ENCODE measurements at regions not wholly inside any gene's neighbourhood (a gene's known extent, or its start where the extent isn't known, plus 50 kb on each side); places are given as distances from the start of the nearest gene placed in this dataset.
"Not testable (repeated sequence)": the region's sequence is repeated elsewhere in the genome, so short reads cannot be mapped to it uniquely, and the experiment has no call there.

DNA sequence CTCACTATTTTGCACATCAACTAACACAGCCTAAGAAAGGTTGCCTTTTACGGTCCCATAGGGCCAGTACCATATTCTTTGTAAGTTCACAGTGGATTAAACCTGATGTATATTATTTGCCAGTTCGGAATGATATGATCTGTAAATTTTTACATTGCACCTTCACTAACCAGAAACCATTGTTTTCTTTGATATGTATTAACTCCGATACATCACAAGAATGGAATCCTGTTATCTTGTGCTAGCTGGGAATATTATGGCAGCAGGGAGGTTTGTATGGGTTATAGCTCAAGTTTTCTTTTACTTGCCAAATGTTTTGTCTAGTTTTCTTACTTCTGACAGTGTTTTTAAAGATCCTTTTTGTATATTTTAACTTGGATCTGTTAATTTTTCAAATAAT, 51.4 kb upstream of the S1PR1 start:
- intact Hi-C loops (cut with DNase I) = no loop called here
- DNase-seq (ENCODE audit: low spot score) = no peak

DNA sequence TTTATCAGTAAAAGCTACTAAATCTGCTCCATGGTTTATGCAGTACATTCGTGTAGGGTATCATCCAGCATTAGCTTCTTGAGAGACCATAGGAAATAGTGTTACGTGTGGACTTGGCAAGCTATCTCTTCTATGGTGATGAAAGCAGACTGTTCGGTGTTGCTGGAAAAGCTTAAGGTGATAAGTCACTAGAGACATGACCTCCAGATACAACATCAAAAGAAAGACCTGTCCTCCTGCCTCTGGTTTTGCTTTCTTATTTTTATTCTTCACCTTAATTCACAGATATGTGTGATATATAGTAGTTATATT, 53.5 kb upstream of the S1PR1 start:
- intact Hi-C loops (cut with DNase I) = no loop called here
- no peak for DNase-seq (ENCODE audit: low spot score)

DNA sequence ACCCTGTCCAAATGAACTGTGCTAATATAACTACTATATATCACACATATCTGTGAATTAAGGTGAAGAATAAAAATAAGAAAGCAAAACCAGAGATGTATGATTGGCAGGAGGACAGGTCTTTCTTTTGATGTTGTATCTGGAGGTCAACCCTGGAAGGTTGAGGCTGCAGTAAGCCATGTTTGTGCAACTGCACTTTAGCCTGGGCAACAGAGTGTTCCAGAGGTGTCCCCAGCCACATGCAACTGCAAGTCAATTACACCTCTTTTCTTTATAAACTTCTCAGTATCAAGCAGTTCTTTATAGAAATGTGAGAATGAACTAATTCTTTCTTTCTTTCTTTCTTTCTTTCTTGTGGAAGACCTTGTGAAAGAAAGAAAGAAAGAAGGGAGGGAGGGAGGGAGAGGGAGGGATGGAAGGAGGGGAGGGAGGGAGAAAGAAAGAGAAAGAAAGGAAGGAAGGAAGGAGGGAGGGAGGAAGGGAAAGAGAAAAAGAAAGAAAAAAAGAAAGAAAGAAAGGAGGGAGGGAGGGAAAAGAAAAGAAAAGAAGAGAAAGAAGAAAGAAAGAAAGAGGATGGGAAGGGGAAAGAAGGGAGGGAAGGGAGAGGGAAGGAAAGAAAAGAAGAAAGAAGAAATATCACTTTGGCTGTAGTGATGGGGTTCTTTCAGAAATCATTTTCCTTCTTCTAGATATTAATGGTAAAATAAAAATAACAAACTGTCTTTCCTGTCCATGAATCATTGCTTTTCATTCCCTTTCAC, 54.0 kb upstream of the S1PR1 start:
- DNase-seq (ENCODE audit: low spot score) = no peak
- intact Hi-C loops (cut with DNase I) = no loop called here

DNA sequence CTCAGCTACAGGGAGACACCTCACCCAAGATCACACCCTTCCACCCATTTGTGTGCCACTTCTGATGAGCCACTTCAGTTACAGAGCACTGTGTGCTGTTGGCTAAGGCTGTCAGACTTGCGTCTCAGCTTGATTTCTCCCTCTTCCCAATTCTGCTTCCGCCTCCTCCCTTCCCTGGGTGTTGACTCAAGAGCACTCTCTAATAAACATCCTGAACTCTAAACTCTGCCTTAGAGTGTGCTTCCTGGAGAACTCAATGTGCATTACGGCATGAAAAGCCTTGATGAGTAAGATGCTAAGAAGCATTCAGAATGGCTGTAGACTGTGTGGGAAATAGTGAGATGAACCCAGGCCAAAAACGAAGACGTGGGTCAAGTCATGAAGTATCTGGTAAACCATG, 54.9 kb upstream of the S1PR1 start:
- DNase-seq (ENCODE audit: low spot score) = no peak
- intact Hi-C loops (cut with DNase I) = no loop called here

DNA sequence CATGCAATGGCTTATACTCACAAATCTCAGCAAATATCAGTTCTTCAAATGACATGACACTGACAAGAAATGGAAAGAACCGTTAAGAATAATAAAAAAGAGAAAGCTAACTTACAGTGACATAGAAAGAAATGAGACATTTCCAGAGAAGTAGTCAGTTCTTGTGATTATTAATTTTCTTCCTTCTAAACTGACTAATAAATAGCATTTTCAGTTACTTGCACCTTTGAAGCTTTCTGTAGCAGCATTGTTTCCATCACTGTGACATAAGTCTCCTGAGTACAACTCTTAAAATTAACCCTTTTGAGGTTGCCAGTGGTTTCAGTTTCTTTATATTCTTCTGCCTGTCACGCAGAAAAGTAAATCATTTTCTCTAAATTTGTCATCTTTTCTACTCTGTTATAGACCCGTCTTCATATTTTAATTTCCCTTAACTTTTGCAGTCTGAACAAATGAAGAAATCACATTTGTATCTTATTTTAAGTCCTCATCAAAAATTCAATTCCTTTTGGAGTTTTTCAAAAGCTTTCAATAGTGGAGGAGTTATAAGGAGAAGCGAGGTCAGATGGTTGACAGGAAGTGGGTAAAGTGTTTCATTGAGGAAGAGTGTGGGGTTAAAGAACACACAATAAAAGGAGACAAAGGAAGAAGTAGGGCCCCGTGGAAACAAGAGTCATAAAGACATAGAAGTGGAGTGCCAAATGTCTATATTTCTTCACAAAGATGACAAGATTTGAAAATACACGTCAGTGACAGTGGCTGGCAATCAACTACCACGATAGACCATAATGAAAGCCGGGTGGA, 57.9 kb upstream of the S1PR1 start:
- DNase-seq (ENCODE audit: low spot score) = no peak
- intact Hi-C loops (cut with DNase I) = no loop called here

DNA sequence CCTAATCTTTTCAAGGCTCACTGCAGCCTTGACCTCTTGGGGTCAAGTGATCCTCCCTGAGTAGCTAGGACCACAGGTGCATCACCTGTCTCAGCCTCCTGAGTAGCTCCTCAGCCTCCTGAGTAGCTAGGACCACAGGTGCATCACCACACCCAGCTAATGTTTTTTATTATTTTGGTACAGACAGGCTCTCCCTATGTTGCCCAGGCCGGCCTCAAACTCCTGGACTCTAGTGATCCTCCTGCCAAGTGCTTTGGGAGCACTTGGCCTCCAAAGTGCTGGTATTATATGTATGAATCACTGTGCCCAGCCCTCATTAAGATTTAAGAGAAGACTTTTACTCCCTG, 58.5 kb upstream of the S1PR1 start:
- intact Hi-C loops (cut with DNase I) = no loop called here
- no peak for DNase-seq (ENCODE audit: low spot score)

DNA sequence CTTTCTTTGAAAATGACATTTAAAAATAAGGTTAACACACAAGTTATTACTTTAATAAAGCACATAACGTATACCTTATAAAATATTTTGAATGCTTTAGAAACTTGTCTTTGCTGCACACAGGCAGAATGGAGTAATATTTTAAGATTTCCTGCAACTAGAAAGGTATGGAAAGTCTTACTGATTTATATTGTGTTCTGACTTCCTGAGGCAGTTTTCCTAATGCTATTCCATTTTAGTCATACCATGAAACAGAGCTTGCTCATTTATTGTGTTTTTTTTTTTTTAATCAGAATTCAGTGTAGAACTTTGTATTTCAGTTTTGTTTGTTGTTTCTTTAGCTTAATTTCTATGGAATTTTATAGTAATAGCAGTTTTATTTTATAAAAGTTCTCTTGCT, 60.9 kb upstream of the S1PR1 start:
- intact Hi-C loops (cut with DNase I) = no loop called here
- no peak for DNase-seq (ENCODE audit: low spot score)

DNA sequence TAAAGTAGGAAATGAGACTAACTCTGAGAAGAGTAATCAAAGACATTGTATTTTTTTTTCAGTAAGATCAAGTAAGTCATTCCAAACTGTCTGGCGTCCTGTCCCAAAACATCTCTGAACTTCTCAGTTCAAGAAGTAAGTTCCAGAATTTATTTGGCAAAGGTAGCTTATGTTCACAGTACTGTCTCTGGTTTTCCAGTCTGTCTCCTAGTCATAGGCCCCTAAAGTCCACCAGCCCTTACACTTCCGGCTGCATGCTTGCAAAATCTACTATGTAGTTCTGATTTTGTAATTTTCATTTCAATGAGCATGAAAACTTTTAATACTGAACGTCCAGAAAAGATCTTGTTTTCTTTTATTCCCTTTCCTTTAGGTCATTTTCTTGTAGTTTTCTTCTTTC, 61.4 kb upstream of the S1PR1 start:
- intact Hi-C loops (cut with DNase I) = no loop called here
- no peak for DNase-seq (ENCODE audit: low spot score)

DNA sequence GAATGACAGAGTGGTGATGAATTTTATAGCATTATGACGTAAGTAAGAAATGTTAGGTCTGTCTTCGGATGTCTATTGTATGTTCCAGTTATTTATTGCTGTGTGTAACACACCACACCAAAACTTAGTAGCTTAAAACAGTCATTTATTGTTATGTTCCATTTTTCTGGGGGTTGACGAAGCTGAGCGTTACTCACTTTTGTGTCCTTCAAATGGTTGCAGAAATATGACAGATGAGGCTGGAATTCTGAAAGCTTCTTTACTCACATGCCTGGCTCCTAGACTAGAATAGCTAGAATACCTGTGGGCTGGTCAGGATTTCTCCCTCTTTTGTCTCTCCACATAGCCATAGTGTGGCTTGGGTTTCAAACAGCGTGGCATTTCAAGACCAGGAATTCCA, 62.1 kb upstream of the S1PR1 start:
- no peak for DNase-seq (ENCODE audit: low spot score)
- intact Hi-C loops (cut with DNase I) = no loop called here

DNA sequence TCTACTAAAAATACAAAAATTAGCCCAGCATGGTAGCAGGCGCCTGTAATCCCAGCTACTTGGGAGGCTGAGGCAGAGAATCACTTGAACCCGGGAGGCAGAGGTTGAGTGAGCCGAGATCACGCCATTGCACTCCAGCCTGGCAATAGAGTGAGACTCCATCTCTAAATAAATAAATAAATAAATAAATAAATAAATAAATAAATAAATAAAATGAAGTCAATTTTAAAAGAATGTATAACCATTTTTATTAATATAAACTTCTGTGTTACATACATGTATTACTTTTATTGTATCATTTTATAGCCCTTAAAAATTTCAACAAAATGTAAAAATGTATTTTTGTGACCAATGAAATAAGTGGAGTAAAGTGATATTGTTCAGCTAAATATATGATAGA, 62.5 kb upstream of the S1PR1 start:
- DNase-seq (ENCODE audit: low spot score); intact Hi-C loops (cut with DNase I): not testable (repeated sequence)

DNA sequence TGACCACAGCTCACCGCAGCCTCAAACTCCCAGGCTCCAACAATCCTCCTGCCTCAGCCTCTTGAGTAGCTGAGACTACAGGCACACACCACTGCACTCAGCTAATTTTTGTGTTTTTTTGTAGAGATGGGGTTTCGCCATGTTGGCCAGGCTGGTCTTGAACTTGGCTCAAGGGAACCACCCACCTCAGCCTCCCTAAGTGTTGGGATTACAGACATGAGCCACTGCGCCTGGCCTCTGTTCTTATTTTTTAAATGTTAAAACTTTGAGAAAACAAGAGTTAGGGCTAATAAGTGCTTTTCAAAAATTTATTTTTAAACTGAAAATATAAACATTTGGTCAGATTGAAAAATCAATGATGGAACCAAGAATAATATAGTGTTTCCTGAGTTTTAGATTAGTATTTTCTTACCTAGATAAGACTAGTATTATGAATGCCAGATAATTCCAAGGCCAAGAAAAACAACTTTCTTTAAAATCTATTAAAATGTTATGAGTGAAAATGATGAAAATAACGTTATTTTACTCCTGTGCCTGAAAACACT, 66.2 kb upstream of the S1PR1 start:
- intact Hi-C loops (cut with DNase I) = no loop called here
- DNase-seq (ENCODE audit: low spot score) = no peak

DNA sequence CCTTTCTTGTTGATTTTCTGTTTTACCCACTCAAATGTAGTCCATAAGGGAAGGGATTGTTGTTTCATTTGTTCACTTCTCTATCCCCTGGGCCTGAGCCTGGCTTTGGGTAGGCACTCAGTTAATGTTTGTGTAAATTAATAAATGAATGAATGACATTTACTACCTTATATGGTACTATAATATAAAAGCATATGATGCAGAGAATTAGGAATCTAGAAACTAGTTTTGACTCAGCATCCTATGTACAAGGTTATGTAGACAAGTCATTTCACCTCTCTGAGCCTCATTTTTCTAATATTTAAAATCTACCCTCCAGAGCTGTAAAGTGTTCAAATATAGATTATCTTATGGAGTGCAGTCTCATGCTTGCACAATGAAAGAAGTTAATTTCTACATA, 68.9 kb upstream of the S1PR1 start:
- no peak for DNase-seq (ENCODE audit: low spot score)
- intact Hi-C loops (cut with DNase I) = no loop called here

DNA sequence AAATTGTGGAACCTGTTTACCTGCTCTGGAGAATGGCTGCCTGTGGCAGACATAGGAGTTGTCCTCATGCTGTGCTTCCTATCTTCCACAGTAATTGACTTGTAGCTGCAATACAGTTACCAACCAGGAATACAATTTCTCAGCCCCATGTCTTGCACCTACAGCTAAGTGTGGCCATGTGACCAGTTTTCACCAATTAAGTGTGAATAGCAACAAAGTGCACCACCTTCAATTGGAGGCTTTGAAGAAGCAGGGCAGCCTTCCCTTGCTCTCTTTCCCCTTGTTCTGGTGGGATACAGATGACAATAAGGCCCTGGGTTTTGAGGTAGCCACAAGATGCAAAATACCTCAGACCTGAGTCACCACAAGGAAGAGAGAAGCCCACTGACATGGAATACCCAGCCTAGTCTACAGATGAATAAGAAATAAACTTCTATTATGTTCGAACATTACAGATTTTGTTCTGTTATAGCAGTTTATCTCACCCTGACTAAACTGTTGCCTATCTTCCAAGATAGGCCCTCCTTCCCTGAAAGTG, 70.2 kb upstream of the S1PR1 start:
- no peak for DNase-seq (ENCODE audit: low spot score)
- intact Hi-C loops (cut with DNase I) = no loop called here

DNA sequence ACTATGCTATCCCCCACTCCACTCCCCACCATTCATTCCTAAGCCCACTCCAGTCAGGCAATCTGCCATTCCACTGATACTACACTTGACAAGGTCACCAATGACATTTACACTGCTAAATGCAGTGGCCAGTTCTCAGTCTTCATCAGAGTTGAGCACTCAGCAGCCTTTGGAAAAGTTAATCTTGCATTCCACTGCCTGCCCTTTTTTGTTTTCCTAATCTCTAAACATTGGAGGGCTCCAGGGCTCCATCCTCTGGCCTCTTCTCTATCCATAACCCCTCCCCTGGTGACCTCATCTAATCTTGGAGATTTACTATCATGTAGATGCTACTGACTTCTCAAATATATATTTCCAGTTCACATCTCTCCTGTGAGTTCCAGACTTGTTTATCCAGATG, 70.9 kb upstream of the S1PR1 start:
- intact Hi-C loops (cut with DNase I) = no loop called here
- no peak for DNase-seq (ENCODE audit: low spot score)

DNA sequence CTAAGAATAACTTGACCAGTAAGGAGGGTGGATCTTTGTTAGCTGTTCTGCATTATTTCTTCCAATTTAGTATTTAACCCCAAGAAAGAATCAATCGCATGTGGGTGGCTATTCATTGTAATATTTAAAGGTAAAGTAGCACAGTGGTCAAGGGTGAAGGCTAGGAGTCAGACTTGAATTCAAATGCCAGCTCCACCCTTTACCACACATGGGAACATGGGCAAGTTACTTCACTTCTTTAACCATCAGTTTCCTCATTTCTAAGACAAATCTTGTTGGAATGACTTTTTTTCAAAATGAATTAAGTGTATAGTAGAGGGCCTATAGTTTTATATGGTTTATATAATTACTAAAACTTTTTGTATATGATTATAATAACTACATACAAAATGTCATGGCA, 71.3 kb upstream of the S1PR1 start:
- no peak for DNase-seq (ENCODE audit: low spot score)
- intact Hi-C loops (cut with DNase I) = no loop called here

DNA sequence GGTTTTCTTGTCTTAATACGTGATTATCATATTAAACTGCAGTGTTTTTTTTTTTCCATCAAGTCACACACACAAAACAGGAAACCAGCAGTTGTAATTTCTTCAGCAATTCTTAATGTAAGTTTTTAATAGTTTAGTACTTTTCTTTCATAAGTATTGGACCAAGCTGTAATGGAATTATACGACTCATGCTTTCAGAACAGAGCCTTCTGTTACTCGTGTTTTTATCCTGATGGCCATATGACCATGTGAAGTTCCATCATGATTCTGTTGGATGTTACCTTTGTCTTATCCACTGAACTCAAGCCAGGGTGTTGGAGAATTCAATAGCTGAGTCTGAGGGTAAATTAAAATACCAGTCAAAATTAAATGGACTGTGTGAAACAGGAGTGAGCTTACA, 72.0 kb upstream of the S1PR1 start:
- no peak for DNase-seq (ENCODE audit: low spot score)
- intact Hi-C loops (cut with DNase I) = no loop called here

DNA sequence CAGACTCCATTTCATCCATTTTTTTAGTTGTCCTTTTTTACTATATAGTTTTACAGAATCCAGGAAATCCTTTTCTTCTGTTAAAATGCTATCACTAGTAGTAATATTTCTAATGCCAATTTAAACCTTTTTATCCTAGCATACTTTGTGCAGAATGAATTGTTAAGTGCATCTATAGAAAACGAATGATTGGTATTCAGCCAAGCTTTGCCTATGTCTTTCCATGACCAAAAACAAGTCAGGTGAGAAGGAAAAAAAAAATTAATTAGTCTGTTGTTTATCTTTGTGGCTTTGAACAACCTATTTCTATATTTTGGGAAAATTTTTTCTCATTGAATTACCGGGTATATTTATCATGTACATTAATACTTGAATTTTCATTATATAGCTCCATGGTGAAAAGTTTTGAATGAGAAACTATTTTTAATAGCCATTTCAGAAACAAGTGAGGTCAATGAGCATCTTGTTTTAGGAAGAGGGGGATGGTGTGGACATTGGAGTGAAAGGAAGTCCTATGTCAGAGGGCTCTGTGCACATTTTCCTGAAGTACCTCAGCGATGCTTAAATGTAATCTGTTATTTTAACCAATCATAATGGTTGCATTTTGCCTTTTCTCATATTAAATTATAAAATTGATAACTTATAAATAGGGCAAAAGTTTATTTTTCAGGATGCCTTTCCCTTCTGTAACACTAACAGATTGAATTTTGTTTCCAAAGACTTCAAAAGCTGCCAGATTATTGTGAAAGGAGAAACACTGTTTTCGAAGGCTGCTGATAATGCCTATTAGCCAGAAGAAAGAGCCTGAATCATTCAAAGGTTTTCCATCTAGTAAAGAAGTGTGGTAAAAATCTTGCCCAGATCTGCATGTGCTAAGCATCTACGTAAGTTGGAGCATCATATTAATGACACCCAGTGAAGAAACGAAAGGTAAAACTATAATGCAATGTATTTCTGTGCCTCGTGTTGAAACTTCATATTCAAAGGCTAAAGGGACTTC, 73.8 kb upstream of the S1PR1 start:
- intact Hi-C loops (cut with DNase I) = no loop called here
- no peak for DNase-seq (ENCODE audit: low spot score)

DNA sequence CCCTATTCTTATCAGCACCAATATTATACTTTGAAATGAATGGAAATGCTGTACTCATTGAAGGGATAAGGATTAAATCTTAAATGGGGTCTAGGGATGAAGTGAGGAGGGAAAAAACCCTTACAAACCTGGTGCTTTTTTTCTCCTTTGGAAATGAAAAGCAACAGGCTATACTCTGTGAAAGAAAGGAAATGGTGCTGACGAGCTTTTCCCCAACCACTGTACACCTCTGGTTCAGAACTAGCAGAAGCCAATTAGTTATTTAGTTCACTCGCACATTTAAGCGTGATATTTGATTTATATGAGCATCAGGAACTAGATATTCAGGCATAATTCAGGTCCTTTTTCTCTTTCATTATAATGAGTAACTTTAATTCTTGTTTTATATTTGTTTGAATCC, 74.5 kb upstream of the S1PR1 start:
- intact Hi-C loops (cut with DNase I) = no loop called here
- no peak for DNase-seq (ENCODE audit: low spot score)

DNA sequence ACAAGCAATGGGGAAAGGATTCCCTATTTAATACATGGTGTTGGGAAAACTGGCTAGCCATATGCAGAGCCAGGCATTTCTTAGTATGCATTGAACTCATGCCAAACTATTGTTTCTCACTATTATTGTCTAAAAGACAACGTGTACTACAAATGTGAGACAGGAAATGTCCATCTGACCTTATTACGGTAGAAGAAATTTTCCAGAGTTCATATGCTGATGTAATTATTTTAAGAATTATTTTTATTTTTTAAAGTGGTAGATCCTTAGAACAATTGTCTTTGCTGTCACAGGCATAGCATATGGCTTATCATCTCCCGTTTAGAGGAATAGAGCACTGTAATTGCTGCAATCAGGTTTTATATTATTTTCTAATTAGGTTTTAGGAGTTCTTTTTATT, 75.2 kb upstream of the S1PR1 start:
- intact Hi-C loops (cut with DNase I) = no loop called here
- DNase-seq (ENCODE audit: low spot score) = no peak

DNA sequence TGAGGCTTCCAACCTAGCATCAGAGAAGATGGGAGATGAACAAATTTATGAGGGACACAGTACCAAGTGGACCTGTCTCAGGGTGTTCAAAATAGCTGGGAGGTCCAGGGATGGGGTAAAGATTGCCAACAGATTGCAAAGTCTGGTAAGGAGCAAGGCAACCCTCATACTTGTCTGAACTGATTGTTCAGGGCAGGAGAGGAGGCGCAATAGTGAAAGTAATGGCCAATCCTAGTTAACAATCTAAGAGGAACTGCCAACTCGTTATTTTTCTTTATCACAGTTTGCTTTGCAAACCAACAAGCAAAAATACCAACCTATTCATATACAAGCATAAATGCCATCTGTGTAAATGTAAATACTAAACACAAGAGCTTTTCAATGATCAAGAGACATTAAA, 78.4 kb upstream of the S1PR1 start:
- no peak for DNase-seq (ENCODE audit: low spot score)
- intact Hi-C loops (cut with DNase I) = no loop called here
